Ishikawa (cell line): ENCODE measurements at regions not wholly inside any gene's neighbourhood (a gene's known extent, or its start where the extent isn't known, plus 50 kb on each side); places are given as distances from the start of the nearest gene placed in this dataset.

Source experiments
- CREB1 ChIP-seq: IDR thresholded peaks from 2 replicates; pipeline ENCODE4 v1.6.1; 2012; ENCODE audit warnings: low read depth
- EGR1 ChIP-seq: IDR thresholded peaks from 2 replicates; pipeline ENCODE4 v1.6.1; 2012
- EP300 ChIP-seq: IDR thresholded peaks from 2 replicates; pipeline ENCODE4 v1.6.1; 2012; ENCODE audit warnings: borderline replicate concordance
- FOXM1 ChIP-seq: IDR thresholded peaks from 2 replicates; pipeline ENCODE4 v1.6.1; 2012; ENCODE audit warnings: low read depth, borderline replicate concordance
- NFIC ChIP-seq: IDR thresholded peaks from 2 replicates; pipeline ENCODE4 v1.6.1; 2012
- RAD21 ChIP-seq: IDR thresholded peaks from 2 replicates; pipeline ENCODE4 v1.6.1; 2012; ENCODE audit warnings: low read depth
- REST ChIP-seq: IDR thresholded peaks from 2 replicates; pipeline ENCODE4 v1.6.1; 2012; ENCODE audit warnings: low read depth, mild to moderate bottlenecking

GRCh38 chr3:80405618-80406017 lies 637.8 kb upstream of the ROBO1 start:
- no peak for TF ChIP-seq REST
- no peak for TF ChIP-seq CREB1
- TF ChIP-seq NFIC, result no peak
- no peak for TF ChIP-seq RAD21
- TF ChIP-seq FOXM1, result no peak
- no peak for TF ChIP-seq EP300
- no peak for TF ChIP-seq EGR1
